H9 (cell line): ENCODE measurements at regions not wholly inside any gene's neighbourhood (a gene's known extent, or its start where the extent isn't known, plus 50 kb on each side); places are given as distances from the start of the nearest gene placed in this dataset.

Source experiments
- DNase-seq: peaks from one replicate; pipeline ENCODE4 v3.0.0-alpha.2; 2017
- H2AFZ ChIP-seq: one replicate; pipeline ENCODE4 v1.6.1; 2013; ENCODE audit warnings: mild to moderate bottlenecking, low read length, control low read depth, moderate library complexity
- H2AK5ac ChIP-seq: 2 replicates; pipeline ENCODE4 v1.6.1; 2013; ENCODE audit warnings: low read length, control low read depth, mixed read lengths; ENCODE audit not compliant: insufficient read length
- H2BK120ac ChIP-seq: one replicate; pipeline ENCODE4 v1.6.1; 2013; ENCODE audit warnings: low read depth, mild to moderate bottlenecking, low read length, control low read depth, inconsistent platforms; ENCODE audit not compliant: poor library complexity, severe bottlenecking
- H2BK12ac ChIP-seq: 2 replicates; pipeline ENCODE4 v1.6.1; 2013; ENCODE audit warnings: low read length, control low read depth, mixed read lengths, low read depth; ENCODE audit not compliant: insufficient read length
- H2BK15ac ChIP-seq: 2 replicates; pipeline ENCODE4 v1.6.1; 2013; ENCODE audit warnings: low read depth, low read length, control low read depth
- H2BK20ac ChIP-seq: one replicate; pipeline ENCODE4 v1.6.1; 2013; ENCODE audit warnings: low read depth, mild to moderate bottlenecking, low read length, control low read depth, inconsistent platforms; ENCODE audit not compliant: poor library complexity, severe bottlenecking
- H2BK5ac ChIP-seq: 2 replicates; pipeline ENCODE4 v1.6.1; 2013; ENCODE audit warnings: low read length, control low read depth, mixed read lengths; ENCODE audit not compliant: insufficient read length
- H3K14ac ChIP-seq: 2 replicates; pipeline ENCODE4 v1.6.1; 2013; ENCODE audit warnings: low read length, control low read depth; ENCODE audit not compliant: insufficient read depth
- H3K18ac ChIP-seq: 2 replicates; pipeline ENCODE4 v1.6.1; 2013; ENCODE audit warnings: low read depth, mild to moderate bottlenecking, mixed read lengths, low read length, control low read depth; ENCODE audit not compliant: insufficient read length
- H3K23ac ChIP-seq: 2 replicates; pipeline ENCODE4 v1.6.1; 2013; ENCODE audit warnings: low read length, control low read depth, mixed read lengths, low read depth; ENCODE audit not compliant: insufficient read length
- H3K23me2 ChIP-seq: 2 replicates; pipeline ENCODE4 v1.6.1; 2013; ENCODE audit warnings: low read depth, mild to moderate bottlenecking, mixed read lengths, low read length, control low read depth; ENCODE audit not compliant: insufficient read length, poor library complexity, severe bottlenecking
- H3K27ac ChIP-seq: 2 replicates; pipeline ENCODE4 v1.5.1; 2013; ENCODE audit warnings: low read length, control low read depth, mixed read lengths, low read depth; ENCODE audit not compliant: insufficient read length
- H3K27me3 ChIP-seq: 2 replicates; pipeline ENCODE4 v1.6.1; 2013; ENCODE audit warnings: low read length, control low read depth, inconsistent platforms; ENCODE audit not compliant: insufficient read depth
- H3K4ac ChIP-seq: 2 replicates; pipeline ENCODE4 v1.6.1; 2013; ENCODE audit warnings: low read depth, mild to moderate bottlenecking, control low read depth, inconsistent platforms, low read length, moderate library complexity
- H3K4me1 ChIP-seq: 2 replicates; pipeline ENCODE4 v1.6.1; 2013; ENCODE audit warnings: low read length, control low read depth, inconsistent platforms; ENCODE audit not compliant: insufficient read depth
- H3K4me2 ChIP-seq: 2 replicates; pipeline ENCODE4 v1.6.1; 2013; ENCODE audit warnings: low read length, control low read depth, mixed read lengths; ENCODE audit not compliant: insufficient read length, insufficient read depth
- H3K56ac ChIP-seq: 2 replicates; pipeline ENCODE4 v1.6.1; 2013; ENCODE audit warnings: low read depth, mild to moderate bottlenecking, mixed read lengths, low read length, control low read depth; ENCODE audit not compliant: insufficient read length
- H3K79me1 ChIP-seq: 2 replicates; pipeline ENCODE4 v1.6.1; 2013; ENCODE audit warnings: low read depth, mild to moderate bottlenecking, moderate library complexity, low read length, control low read depth, inconsistent platforms; ENCODE audit not compliant: insufficient read depth, poor library complexity, severe bottlenecking
- H3K79me2 ChIP-seq: 2 replicates; pipeline ENCODE4 v1.6.1; 2013; ENCODE audit warnings: low read length, control low read depth, inconsistent platforms; ENCODE audit not compliant: insufficient read depth
- H3K9ac ChIP-seq: 2 replicates; pipeline ENCODE4 v1.6.1; 2013; ENCODE audit warnings: low read length, control low read depth, mixed read lengths; ENCODE audit not compliant: insufficient read length; ENCODE audit errors: extremely low read depth
- H3K9me3 ChIP-seq: one replicate; pipeline ENCODE4 v1.6.1; 2013; ENCODE audit warnings: low read depth, low read length, inconsistent platforms; ENCODE audit not compliant: control insufficient read depth
- H3T11ph ChIP-seq: one replicate; pipeline ENCODE4 v1.6.1; 2013; ENCODE audit warnings: mild to moderate bottlenecking, low read length, control low read depth, inconsistent platforms
- H4K20me1 ChIP-seq: one replicate; pipeline ENCODE4 v1.6.1; 2013; ENCODE audit not compliant: control insufficient read depth, insufficient read length, insufficient read depth
- H4K5ac ChIP-seq: 2 replicates; pipeline ENCODE4 v1.6.1; 2013; ENCODE audit warnings: low read depth, mild to moderate bottlenecking, mixed read lengths, low read length, control low read depth; ENCODE audit not compliant: insufficient read length
- H4K8ac ChIP-seq: replicated peaks from 2 replicates; pipeline ENCODE4 v1.6.1; 2013; ENCODE audit warnings: low read length, control low read depth, mixed read lengths, low read depth; ENCODE audit not compliant: insufficient read length
- H4K91ac ChIP-seq: 2 replicates; pipeline ENCODE4 v1.6.1; 2013; ENCODE audit warnings: low read depth, mild to moderate bottlenecking, moderate library complexity, mixed read lengths, low read length, control low read depth; ENCODE audit not compliant: insufficient read length
- H3K27ac Mint-ChIP-seq, 3 experiments: 2 replicates in 2 of 3; 3 replicates in 1 of 3; pipeline ENCODE4 v1.8.0; 2020 to 2021; ENCODE audit warnings: mixed read lengths in 3 of 3, mild to moderate bottlenecking in 1 of 3, moderate library complexity in 1 of 3
- H3K27me3 Mint-ChIP-seq: 2 replicates; pipeline ENCODE4 v1.8.0; 2021; ENCODE audit warnings: low read depth, mild to moderate bottlenecking, moderate library complexity, mixed read lengths
- H3K36me3 Mint-ChIP-seq, 3 experiments: 2 replicates in 2 of 3; 3 replicates in 1 of 3; pipeline ENCODE4 v1.8.0; 2020 to 2021; ENCODE audit warnings: low read depth in 3 of 3, mixed read lengths in 3 of 3; ENCODE audit not compliant: insufficient read depth in 1 of 3
- H3K4me1 Mint-ChIP-seq, 2 experiments: 2 replicates each; pipeline ENCODE4 v1.8.0; 2020; ENCODE audit warnings: mixed read lengths in 2 of 2
- H3K4me3 Mint-ChIP-seq, 2 experiments: 2 replicates in 1 of 2; 3 replicates in 1 of 2; pipeline ENCODE4 v1.8.0; 2020 to 2021; ENCODE audit warnings: mild to moderate bottlenecking in 2 of 2, mixed read lengths in 2 of 2, moderate library complexity in 1 of 2
- H3K9me3 Mint-ChIP-seq, 2 experiments: 2 replicates in 1 of 2; 3 replicates in 1 of 2; pipeline ENCODE4 v1.8.0; 2020; ENCODE audit warnings: mild to moderate bottlenecking in 2 of 2, mixed read lengths in 2 of 2, moderate library complexity in 1 of 2
- CTCF ChIP-seq: fragments of 200-600 bp; sonication (generic); conservative IDR thresholded peaks from 3 replicates; pipeline ENCODE4 v1.8.0; 2021; ENCODE audit warnings: antibody characterized with exemption, mild to moderate bottlenecking
- WGBS: extraction: QIAGEN DNeasy Blood & Tissue Kit; methylation state at CpG from one replicate; pipeline ENCODE4 v1.1.7; 2013; ENCODE audit warnings: missing lambda C conversion rate, low lambda C conversion rate, mixed read lengths; ENCODE audit not compliant: insufficient read length; ENCODE audit errors: extremely low coverage; 5-methylcytosine and 5-hydroxymethylcytosine counted together

- H3T11ph ChIP-seq, result no peak overlapping the region
- no peaks in the 10 kb centered on the region for H3K9me3 ChIP-seq
- H4K20me1 ChIP-seq, result no peaks in the 10 kb centered on the region
- no peak overlapping the region for H4K91ac ChIP-seq
- H2BK5ac ChIP-seq, result no peak overlapping the region
- no peak overlapping the region for H2AFZ ChIP-seq
- no peak for DNase-seq
- H2BK120ac ChIP-seq, result no peak overlapping the region
- no peaks in the 10 kb centered on the region for H3K79me2 ChIP-seq
- no peak overlapping the region for H3K56ac ChIP-seq
- H3K9ac ChIP-seq, result no peak overlapping the region
- no peak overlapping the region for H2BK20ac ChIP-seq
- no peak overlapping the region for H2BK12ac ChIP-seq
- Mint-ChIP-seq H3K9me3 (no peaks in the 10 kb centered on the region), H3K27ac (no peak overlapping the region), H3K27me3 (no peaks in the 10 kb centered on the region), H3K36me3 (no peaks in the 10 kb centered on the region), H3K4me1 (no peaks in the 10 kb centered on the region), H3K4me3 (no peak overlapping the region)
- H2AK5ac ChIP-seq, result no peak overlapping the region
- no CpG with 5 or more reads among the region's 2 CpGs for WGBS
- no peak overlapping the region for H3K27ac ChIP-seq
- no peak overlapping the region for H4K5ac ChIP-seq
- H3K23ac ChIP-seq, result no peak overlapping the region
- H4K8ac ChIP-seq, result no peak overlapping the region
- H3K4me1 ChIP-seq, result no peaks in the 10 kb centered on the region
- no peak overlapping the region for H3K4me2 ChIP-seq
- H3K14ac ChIP-seq, result no peak overlapping the region
- no peak overlapping the region for H3K4ac ChIP-seq
- no peak overlapping the region for H3K18ac ChIP-seq
- no peaks in the 10 kb centered on the region for H3K27me3 ChIP-seq
- H2BK15ac ChIP-seq, result no peak overlapping the region
- no peak for TF ChIP-seq CTCF
- H3K23me2 ChIP-seq, result no peaks in the 10 kb centered on the region
- H3K79me1 ChIP-seq, result no peaks in the 10 kb centered on the region
Observed at GRCh38 chr10:61073391-61073790, 129.4 kb upstream of the RHOBTB1 start.
